GM12873 (cell line): ENCODE measurements at regions not wholly inside any gene's neighbourhood (a gene's known extent, or its start where the extent isn't known, plus 50 kb on each side); places are given as distances from the start of the nearest gene placed in this dataset.

Source experiments
- CTCF ChIP-seq: IDR thresholded peaks from 2 replicates; pipeline ENCODE4 v1.5.1; 2012; ENCODE audit warnings: low read depth, mild to moderate bottlenecking, moderate library complexity, low read length, control low read depth; ENCODE audit not compliant: insufficient read depth; ENCODE audit errors: missing control alignments

GRCh38 chr9:87201351-87201751 lies 254.0 kb upstream of the GAS1 start:
- TF ChIP-seq CTCF = no peak

GRCh38 chr9:87206064-87206661 lies 258.9 kb upstream of the GAS1 start:
- TF ChIP-seq CTCF = no peak

GRCh38 chr9:87211669-87212068 lies 264.4 kb upstream of the GAS1 start:
- TF ChIP-seq CTCF = no peak

GRCh38 chr9:87212605-87213021 lies 265.3 kb upstream of the GAS1 start:
- TF ChIP-seq CTCF = no peak

- no peak for TF ChIP-seq CTCF
These were observed 266.6 kb upstream of the GAS1 start for GRCh38 chr9:87213948-87214347.

GRCh38 chr9:87214991-87215390 lies 267.7 kb upstream of the GAS1 start:
- TF ChIP-seq CTCF = no peak

- no peak for TF ChIP-seq CTCF
These were observed 268.7 kb upstream of the GAS1 start for GRCh38 chr9:87216036-87216435.
